Hematopoietic multipotent progenitor cell treated with erythropoietin and hydrocortisone succinate and interleukin-3 and kit ligand, for 15 days (in vitro differentiated cells): ENCODE measurements at regions not wholly inside any gene's neighbourhood (a gene's known extent, or its start where the extent isn't known, plus 50 kb on each side); places are given as distances from the start of the nearest gene placed in this dataset.
"Not testable (repeated sequence)": the region's sequence is repeated elsewhere in the genome, so short reads cannot be mapped to it uniquely, and the experiment has no call there.

ENCODE experiments used
- DNase-seq: peaks from one replicate; pipeline ENCODE4 v3.0.0-alpha.2; 2015; ENCODE audit warnings: low spot score

- DNase-seq = no peak
Observed at GRCh38 chr6:6414931-6415330, 94.5 kb upstream of the F13A1 start.

DNA sequence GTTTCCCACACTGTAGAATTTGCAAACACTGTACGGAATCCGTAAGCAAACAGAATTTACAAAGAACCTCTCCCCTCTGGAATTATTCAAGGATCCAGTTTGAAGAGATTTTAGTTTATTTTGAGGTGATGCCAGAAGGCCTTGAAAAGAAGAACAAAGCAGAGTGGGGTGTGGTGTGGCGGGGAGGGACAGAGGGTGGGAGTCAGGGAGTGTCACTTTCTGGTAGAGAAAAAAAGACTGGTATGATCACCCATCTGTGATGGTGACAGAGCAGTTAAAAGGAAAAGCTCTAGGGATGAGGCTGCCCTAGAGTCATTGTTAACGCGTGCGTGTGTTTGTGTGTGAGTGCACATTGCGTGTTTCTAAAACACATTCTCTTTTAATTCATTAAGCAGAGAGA is 97.0 kb upstream of the F13A1 start:
- no peak for DNase-seq

DNA sequence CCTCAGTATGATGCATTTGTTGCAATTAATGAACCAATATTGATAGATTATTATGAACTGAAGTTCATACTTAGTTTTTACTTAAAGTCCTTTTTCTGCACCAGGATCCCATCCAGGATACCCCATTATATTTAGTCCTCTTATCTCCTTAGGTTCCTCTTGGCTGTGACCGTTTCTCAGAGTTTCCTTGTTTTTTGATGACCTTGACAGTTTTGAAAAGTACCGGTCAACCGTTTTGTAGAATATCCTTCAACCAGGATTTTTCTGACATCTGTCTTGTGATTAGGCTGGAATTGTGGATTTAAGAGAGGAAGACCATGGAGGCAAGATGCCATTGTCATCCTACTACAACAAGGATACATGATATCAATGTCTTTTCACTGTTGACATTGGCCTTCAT is 98.0 kb upstream of the F13A1 start:
- no peak for DNase-seq

- no peak for DNase-seq
Observed at GRCh38 chr6:6420107-6420506, 99.6 kb upstream of the F13A1 start.

- DNase-seq = no peak
Observed at GRCh38 chr6:6434151-6434550, 113.7 kb upstream of the F13A1 start.

DNA sequence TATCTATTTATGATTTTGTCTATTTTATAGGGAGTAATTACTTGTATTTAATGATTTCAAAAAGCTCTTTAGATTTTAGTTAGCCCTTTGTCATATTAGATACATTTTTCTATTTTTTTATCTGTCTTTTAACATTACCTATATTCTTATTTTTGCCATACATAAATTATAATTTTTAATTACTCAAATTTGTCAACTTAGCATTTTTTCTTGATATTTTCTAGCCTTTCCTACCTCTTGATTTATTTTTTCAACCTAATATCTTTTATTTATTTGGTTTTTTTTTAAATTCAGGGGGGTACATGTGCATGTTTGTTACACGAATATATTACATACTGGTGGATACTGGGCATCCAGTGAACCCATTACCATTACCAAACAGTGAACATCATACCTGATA is 114.3 kb upstream of the F13A1 start:
- no peak for DNase-seq

DNA sequence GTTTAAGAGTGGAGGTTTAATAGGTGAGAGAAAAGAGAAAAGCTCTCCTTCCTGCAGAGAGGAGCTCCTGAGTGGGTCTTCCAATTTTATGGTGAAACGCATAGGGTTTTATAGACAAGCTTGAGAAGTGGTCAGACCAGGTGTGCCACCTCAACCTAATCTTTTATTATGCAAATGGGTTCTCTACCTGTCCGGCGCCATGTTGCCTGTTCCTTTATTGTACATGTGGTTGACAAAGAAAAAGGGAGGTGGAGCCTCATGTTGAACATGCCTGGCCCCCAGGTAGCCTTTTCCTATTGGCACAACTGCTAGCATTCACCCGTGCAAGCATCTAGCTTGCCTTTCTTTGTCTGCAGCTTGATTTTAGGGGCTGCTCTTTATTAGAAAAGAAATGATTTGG is 115.9 kb upstream of the F13A1 start:
- DNase-seq = no peak

DNA sequence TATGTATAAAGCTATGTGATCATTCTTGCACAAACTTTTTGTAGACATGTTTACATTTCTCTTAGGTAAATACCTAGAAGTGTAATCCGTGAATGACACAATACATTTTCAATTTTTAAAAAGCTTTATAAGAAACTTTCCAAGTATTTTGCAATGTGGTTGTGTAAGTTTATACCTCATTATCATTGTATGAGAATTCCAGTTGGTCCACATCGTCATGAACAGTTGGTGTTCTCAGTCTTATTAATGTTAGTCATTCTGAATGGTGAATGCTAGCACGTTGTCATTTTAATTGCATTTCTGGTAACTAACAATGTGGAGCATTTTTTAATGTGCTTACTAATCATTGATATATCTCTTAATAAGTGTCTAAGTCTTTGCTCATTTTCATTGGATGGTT is 116.5 kb upstream of the F13A1 start:
- no peak for DNase-seq

DNA sequence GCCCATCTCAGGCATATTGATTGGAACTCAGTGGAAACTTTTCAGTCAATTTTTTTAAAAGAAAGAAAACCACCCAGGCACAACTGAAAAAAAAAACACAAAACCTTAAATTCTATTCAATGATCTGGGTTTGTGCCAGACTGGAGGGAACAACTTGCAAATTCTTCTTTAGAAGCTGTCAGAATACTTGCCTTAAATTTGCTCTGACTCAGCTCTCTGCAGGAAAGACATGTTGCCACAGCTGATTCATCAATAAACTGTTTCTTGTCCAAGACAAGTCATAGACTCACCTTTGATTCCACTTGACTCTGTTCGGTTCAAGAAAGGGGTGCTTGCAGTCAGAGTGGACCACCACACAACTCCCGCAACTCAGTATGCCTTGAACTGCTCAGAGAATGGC is 117.8 kb upstream of the F13A1 start:
- no peak for DNase-seq

- no peak for DNase-seq
Observed at GRCh38 chr6:6439778-6440177, 119.3 kb upstream of the F13A1 start.

DNA sequence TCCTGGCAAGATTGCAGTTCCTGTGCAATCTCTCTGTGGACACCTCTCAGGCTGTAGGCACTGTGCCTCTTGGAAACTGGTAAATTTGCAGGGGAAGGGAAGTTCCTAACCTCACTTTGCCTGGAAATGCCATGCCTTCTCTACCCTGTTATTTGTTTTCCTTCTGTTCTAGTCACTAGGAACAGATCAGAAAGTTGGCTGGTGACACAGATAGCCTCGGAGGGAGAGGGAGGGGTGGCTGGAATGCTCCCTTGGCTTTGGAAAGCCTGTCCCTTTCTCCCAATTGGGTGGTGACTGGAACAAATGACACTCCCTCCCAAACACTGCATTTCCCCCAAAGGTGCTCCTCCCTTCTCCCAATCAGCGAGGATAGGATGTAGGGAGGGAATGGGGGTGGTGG is 131.5 kb upstream of the F13A1 start:
- DNase-seq = no peak

GRCh38 chr6:6453186-6453585 is 132.7 kb upstream of the F13A1 start:
- no peak for DNase-seq

- no peak for DNase-seq
Observed at GRCh38 chr6:6455272-6455671, 133.2 kb upstream of the LY86 start.

DNA sequence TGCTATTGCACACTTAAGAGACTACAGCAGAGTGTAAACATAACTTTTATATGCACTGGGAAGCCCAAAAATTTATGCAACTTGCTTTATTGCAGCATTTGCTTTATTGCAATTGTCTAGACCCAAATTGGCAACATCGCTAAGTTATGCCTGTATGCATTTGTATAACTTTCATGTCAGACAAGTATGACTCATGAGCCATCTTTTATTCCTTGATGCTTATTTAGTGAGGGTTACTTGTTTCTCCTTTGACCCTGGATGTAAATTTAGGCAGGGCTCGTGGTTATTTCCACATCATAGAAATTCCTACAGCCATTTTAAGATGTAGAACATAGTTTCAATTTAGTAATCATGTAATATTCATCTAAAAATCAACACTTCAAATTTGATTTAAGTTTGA is 130.3 kb upstream of the LY86 start:
- DNase-seq = no peak

DNA sequence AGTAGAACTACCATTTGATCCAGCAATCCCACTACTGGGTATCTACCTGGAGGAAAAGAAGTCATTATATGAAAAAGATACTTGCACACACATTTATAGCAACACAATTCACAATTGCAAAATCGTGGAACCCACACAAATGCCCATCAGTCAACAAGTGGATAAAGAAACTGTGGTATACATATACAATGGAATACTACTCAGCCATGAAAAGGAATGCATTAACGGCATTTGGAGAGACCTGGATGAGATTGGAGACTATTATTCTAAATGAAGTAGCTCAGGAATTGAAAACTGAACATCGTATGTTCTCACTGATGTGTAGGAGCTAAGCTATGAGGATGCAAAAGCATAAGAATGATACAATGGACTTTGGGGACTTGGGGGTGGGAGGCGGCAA is 128.6 kb upstream of the LY86 start:
- not testable (repeated sequence) for DNase-seq

GRCh38 chr6:6460416-6460815 is 128.1 kb upstream of the LY86 start:
- no peak for DNase-seq

DNA sequence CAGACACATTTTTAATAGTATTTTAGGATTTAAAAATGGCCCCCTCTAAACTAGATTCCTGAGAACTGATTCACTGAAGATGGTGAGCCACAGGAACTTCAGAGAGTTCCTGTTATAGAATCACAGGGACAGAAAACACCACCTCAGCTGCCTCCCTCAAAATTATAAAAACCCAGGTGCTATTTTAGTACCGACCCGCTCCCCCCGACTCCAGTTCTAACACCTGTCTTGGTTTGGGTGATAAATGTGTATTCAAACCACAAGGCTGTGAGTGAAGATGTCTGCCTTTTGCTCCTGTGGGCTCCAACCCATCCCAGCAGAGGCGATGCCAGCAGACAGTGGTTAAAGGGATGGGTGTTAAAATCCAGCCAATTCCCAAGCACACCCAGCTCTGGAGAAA is 127.4 kb upstream of the LY86 start:
- no peak for DNase-seq

- no peak for DNase-seq
Observed at GRCh38 chr6:6466967-6467761, 121.4 kb upstream of the LY86 start.

- DNase-seq = no peak
Observed at GRCh38 chr6:6469074-6469473, 119.4 kb upstream of the LY86 start.

- DNase-seq = no peak
Observed at GRCh38 chr6:6470123-6470522, 118.4 kb upstream of the LY86 start.

DNA sequence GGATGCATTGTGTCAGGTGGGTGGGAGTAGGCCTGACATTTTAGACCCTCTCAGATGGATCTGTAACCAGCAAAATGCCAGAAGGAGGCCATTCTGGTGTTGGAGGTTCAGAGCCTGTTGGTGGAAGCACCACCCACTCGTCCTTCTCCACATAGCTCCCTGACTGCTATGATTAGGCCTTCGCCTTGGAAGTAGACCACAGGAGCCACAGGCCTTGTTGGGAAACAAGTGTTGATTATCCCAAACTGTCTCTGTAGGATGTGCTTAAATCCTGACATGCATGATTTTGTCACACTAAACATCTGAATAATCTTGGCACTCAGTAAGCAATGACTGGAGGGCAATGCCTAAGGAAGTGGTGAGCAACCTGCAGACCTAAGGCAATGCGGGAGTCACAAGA is 117.2 kb upstream of the LY86 start:
- no peak for DNase-seq

DNA sequence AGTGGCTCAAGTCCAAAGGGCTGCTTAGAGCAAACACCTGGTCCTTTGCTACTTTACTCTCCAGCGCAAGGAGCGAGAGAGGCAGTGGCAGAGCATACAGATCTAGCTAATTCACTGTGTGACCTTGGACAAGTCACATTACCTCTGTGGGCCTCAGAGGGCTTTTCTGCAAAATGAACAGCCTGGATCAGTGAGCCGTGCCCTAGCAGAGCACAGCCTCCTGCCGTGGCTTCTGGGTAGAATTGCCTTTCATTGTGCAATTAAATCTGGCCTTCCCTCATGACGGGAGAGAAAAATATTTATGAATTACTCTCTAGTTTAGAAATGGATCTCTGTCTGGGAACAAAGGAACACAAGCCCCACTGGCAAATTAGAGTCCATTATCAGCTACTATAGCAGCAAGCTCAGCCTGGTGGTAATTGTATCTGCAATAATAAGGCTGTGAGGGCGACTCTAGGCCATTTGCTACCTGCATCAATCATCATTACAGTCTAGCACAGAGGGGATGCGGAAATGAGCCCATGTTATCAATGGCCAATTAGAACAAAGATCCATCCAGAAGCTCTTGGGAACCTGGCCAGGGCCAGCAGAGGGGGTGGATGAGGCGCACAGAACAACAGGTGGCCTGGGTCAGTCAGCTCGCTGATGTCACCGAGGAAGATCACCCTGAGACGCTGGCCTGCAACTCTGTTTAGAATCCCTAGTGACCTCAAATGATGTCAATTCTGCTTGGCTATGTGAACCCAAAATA is 114.2 kb upstream of the LY86 start:
- no peak for DNase-seq

DNA sequence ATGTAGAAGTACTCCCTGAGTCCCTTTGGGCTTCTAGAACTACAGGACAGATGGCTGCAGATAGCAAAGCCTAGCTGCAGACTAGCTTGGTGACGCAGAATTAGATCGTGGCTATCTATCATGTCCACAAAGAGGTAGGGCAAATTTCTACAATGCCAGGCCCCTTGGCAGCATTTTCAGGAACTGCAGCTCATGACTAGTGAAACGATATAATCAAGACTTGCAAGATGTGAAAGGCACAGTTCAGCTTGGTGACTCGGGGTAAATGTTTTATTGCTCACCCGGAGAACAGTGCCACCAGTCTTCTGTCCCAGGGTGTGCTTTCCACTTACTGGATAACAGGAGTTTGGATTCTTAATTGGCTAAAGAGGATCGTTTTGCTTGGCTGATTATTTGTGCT is 108.7 kb upstream of the LY86 start:
- peak; percentile 74 for DNase-seq

GRCh38 chr6:6482256-6482655 is 106.3 kb upstream of the LY86 start:
- peak; percentile 54 for DNase-seq
